ENCODE measurements at regions not wholly inside any gene's neighbourhood (a gene's known extent, or its start where the extent isn't known, plus 50 kb on each side); places are given as distances from the start of the nearest gene placed in this dataset.

DNA sequence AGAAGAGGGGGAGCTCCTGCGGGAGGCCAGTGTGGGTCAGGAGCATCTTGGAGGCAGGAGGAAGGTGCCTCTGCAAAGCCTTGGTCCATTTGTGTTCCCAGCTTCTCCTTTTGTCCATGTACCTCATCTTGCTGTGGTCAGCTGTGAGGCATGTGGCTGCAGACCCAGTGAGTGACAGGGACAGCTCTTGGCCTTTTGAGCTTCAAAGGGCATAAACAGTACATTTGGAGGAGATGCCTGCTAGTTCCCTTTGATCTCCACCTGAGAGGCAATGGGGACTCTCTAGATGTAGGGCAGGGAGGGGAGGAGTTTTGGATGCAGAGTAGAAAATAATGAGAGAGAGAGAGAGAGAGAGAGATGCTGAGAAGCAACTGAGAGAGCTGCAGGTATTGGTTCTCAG is 270.0 kb downstream of the TLE3 start:
- no peak for TF ChIP-seq CTCF (IDR thresholded peaks at IDR 0.05)
- TF ChIP-seq POLR2A (IDR thresholded peaks at IDR 0.05): no peak

Measured in thyroid gland (tissue), 4 donors.